Loucy (cell line): ENCODE measurements at regions not wholly inside any gene's neighbourhood (a gene's known extent, or its start where the extent isn't known, plus 50 kb on each side); places are given as distances from the start of the nearest gene placed in this dataset.

Experiments used
- EZH2phosphoT487 ChIP-seq: fragments of 200-600 bp; IDR thresholded peaks from 2 replicates; pipeline ENCODE4 v1.6.1; 2018; ENCODE audit warnings: antibody characterized with exemption, mild to moderate bottlenecking, moderate library complexity, borderline replicate concordance
- TF ChIP-seq, protein P1 (sequence below): fragments of 200-600 bp; sonication (generic); conservative IDR thresholded peaks from 2 replicates; pipeline ENCODE4 v1.5.1; 2014; ENCODE audit warnings: mild to moderate bottlenecking, antibody characterized with exemption, low read length

DNA sequence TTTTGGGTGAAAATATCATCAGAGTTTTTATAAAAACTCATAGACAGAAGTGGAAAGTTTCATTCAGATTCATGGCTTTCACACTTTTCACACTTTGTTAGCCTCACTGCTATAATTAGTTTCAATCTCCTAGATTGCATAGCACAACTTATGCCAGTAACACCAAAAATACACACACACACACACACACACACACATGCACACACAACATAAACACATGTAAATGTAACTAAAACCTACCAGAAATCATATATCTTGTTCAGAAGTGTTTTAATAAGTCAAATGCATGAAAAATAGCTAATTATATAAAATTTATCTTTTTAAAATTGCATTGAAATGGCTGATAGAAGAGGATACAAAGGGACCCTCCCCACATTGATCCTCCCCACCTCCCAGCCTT is 347.8 kb upstream of the SLC35B3 start:
- TF ChIP-seq, protein P1, sequence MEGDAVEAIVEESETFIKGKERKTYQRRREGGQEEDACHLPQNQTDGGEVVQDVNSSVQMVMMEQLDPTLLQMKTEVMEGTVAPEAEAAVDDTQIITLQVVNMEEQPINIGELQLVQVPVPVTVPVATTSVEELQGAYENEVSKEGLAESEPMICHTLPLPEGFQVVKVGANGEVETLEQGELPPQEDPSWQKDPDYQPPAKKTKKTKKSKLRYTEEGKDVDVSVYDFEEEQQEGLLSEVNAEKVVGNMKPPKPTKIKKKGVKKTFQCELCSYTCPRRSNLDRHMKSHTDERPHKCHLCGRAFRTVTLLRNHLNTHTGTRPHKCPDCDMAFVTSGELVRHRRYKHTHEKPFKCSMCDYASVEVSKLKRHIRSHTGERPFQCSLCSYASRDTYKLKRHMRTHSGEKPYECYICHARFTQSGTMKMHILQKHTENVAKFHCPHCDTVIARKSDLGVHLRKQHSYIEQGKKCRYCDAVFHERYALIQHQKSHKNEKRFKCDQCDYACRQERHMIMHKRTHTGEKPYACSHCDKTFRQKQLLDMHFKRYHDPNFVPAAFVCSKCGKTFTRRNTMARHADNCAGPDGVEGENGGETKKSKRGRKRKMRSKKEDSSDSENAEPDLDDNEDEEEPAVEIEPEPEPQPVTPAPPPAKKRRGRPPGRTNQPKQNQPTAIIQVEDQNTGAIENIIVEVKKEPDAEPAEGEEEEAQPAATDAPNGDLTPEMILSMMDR, result no peak
- TF ChIP-seq EZH2phosphoT487, result no peak
